NOMO-1 treated with dmso at 0.1 percent for 144 hours (cell line): ENCODE measurements at regions not wholly inside any gene's neighbourhood (a gene's known extent, or its start where the extent isn't known, plus 50 kb on each side); places are given as distances from the start of the nearest gene placed in this dataset.

Experiments
- DNase-seq: peaks from one replicate; lab custom pipeline; 2025; ENCODE audit not compliant: unreplicated experiment; lab: John Stamatoyannopoulos, UW

DNA sequence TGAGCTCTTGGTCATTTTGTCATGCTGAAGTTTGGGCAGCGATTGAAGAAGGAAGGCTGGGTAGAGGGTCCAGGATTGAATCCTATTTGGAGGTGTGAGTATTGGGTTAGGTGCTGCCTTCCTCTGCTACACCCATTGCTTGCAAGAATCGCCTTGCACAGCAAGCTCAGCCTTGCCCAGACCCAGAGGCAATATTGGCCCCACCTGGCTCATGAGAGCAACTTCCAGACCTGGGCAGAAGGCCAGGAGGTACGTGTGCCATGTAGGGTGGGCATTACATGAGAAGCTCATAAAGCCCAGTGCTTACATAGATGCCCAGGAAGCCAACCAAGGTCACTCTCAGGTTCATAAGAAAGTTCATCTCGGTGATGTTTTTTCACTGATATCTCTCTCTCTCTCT is 718.0 kb downstream of the EFNB2 start:
- no peak for DNase-seq

DNA sequence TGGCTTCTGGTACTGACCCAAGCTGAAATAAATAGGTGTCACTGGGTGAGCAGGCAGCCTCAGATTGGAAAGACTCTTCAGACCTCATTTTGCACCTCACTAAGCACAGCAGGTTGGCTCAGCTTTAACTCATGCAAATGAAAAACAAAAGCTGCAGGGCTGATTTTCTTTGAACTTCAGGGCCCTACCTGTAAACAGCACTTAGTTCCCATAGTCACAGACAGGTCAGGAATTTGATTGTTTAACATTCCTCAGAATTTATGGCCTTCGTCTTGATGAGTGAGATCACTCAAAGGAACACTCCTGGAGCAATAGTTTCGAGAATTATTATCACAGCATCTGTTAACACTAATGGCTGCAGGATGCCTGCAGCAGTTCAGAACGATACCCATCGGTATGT is 718.5 kb downstream of the EFNB2 start:
- no peak for DNase-seq

DNA sequence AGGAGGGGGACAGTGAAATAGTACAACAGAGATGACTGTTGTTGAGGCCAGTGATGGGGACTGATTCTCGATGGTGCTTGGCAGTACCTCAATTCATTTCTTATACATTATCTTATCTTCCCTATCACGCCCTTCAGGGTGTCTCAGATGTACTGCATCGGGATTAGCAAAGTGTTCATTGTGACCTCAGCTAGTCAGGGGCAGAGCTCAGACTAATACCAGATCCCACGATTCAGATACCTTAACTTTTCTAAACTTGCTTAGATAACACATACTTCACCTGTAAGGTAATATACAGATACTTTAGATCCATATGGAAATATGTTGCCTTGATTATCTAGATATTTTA is 720.6 kb downstream of the EFNB2 start:
- DNase-seq = no peak

DNA sequence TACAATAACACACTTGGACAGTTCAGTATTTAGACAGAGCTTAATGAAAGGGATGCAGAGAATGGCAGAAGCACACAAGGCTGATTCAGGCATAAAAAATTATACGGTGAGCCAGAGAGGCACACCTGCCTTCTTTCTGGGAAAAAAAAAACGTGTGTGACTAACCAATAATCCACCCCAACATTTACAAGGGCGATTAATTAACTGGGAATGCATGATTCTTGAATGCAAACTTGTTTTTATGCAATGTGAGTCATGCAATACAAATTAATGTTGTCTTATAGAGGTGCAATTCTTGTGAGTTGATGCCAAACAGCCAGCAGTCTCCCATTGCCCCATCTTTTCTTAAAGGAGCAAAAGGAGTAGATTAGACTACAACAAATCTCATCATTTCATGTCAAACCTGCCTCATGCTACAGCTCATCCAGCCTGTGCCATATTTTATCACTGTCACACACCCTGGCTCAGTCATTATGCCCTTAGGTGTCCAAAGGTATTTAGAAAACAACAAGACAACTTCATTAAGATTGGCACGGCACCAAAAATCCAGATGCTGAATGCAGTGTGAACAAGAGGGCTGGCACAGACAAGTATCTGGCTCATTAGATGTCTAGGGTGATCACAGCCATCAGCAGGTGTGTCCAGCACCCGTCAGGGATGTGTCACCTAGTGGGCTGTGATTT is 721.1 kb downstream of the EFNB2 start:
- DNase-seq = no peak

DNA sequence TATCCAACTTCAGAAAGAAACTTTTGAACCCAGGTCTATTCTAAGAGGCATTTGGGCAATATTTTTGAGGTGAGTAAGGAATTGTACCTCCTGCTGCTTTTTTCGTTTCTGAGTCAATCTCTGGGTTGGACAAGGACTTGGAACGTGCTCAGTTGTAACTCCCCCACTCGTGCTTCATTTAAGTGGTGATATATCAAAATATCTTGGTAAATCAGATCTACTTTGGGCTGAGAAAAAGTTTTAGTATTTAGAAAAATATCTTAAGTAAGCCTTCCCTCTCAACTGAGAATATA is 728.9 kb downstream of the EFNB2 start:
- DNase-seq = no peak

DNA sequence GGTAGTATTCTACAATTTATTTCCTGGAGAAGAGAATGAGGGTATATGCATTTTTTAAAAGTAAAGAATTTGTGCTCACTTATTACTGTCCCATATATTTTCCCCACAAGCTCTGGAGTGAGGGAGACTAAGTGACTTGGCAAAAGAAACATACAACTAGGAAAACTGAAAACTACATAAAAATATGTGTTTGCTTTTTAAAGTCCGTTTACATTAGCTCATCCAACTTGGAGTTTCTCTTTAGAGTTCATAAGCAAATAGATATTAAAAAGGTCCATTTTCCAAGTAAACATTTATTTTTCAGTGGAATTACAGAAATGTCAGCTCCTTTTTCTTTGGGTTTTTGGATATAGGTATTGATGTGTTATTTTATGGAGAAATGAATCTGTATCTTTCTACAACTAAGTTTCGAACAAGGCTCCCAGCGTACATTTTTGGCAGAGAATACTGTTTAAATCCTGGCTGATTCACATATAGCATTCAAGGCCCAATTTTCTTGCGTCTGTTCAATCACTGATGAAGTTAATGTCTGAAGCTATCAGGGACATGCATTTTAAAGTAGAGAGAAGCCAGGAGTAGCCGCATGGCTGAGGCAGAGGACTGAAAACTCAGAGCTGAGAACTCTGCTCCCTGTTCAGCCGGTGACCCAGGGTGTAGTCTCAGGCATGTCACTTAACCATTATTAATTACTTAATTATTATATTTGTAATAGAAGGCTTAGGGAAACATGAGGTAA is 729.4 kb downstream of the EFNB2 start:
- DNase-seq = no peak

DNA sequence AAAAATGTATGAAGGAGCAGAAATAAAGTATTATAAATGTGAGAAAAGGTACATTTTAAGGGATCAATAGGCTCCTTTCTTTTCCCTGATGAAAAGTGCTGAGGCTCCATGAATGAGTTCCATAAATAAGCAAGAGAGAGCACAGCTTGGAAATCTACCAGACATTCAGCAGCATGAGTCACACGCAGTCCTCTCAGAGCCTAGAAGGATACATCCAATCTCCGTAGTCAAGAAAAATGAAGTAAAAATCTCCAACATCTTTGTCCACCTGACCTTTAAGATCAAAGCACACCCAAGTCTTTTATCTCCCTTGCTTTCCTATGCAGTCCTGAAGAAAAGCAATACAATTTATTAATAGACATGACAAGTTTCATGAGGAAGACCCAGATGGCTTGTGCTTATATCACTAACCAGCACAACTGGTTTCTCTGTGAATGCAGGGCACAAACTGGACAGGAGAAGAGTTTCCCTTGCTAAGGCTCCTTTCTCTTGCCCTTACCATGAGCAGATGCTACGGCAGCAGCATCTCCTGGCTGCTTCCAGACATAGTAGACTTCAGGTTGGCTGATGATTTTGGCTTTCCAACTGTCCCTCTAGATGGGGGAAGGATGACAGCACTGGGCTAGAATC is 730.8 kb downstream of the EFNB2 start:
- no peak for DNase-seq

DNA sequence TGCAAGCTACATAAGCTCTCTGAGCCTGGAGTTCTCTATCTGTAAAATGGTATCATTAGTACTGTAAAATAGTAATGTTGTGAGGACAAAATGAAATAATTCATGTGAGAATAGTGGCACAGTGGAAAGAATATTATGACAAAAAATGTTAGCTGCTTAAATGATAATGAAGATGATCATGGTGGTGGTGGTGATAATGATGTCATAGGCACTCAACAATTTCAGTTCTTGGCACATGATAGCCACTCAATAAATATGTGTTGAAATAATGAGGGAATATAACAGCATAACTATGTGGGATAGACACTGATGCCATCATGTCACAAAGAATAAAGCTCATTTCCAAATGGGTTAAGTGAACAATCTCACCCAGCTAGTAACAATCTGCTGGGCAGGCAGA is 736.3 kb downstream of the EFNB2 start:
- no peak for DNase-seq

DNA sequence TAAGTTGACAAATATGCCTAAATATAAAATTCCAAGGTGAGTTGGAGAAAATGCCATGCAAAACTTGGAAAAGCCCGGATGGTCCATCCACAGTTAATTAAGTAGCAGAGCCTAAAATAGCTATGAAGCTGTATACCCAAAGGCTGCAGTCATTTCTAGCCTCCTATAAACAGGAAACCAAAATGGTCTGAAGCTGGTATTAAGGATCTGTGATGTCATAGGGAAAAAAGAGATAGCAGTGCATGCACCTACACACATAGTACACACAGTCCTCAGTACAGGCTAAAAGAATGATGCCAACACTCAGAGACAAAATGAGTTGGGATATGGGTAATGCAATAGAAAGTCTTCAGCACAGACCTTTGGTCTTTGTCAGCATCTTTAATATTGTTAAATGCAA is 736.9 kb downstream of the EFNB2 start:
- DNase-seq = no peak

DNA sequence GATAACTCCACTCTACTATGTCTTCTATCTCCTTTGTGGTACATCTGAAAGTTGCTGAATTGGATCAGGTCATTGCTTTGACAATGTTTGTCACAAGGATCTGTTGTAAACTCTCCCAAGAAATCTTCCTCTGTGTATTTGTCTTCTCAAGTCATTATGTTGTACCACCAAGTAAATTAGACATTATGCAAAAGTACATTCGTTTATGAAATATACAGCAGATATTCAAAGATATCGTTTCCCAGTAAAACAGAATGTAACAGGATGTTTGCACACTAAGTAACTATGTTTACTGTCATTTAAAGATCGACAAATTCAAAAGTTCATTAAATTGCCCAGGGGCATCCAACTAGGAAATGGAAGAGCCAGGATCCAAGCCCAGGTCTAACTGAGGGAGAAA is 739.4 kb downstream of the EFNB2 start:
- DNase-seq = no peak

DNA sequence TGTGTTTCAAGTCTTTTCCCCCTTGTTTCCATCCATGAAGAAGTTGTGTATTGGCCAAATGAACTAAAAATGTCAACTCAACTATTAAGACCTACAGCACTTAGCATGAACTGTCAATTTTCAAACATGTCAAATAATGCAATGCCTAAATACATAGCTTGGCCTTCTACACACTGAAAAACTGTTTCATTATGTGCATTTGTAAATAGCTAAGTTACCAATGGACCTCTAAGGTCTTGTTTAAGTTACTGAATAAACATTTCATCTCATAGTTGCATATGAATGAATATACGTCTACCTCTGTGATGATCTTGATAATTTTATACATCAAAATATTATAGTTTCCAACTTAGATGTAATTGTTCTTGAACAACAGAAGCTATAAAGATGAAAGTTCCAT is 744.5 kb downstream of the EFNB2 start:
- no peak for DNase-seq

DNA sequence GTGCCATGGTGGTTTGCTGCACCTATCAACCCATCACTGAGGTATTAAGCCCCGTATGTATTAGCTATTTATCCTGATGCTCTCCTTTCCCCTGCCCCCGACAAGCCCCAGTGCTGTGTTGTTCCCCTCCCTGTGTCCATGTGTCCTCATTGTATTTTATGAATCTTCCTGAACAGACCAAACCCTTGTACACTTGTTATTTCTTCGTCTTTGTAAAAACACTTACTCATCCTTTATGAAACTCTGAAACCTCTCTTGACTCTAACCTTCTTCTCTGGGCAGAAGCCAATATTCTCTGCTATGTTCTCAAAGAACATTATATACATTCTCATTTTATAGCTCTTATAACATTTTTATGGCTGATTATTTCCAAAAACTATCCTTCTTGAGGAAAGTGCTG is 746.9 kb downstream of the EFNB2 start:
- no peak for DNase-seq

DNA sequence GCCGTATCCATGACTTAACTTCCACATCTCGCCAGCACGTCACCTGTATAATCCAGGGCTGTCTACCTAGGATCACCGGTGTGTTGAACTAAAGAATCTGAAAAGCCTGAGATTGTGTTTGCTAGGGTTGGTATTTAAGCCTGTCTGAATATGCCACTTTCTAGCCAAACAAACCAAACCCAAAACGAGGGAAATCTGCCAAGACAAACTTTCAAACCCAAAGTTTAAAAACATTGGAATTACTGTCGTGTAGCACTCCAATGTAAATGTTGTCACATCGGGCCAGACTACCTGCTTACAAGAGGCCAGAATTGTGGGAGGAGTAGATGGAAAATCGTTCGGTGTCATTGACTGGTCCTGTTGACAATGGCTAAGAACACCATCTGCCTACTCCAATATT is 747.8 kb downstream of the EFNB2 start:
- DNase-seq = no peak

DNA sequence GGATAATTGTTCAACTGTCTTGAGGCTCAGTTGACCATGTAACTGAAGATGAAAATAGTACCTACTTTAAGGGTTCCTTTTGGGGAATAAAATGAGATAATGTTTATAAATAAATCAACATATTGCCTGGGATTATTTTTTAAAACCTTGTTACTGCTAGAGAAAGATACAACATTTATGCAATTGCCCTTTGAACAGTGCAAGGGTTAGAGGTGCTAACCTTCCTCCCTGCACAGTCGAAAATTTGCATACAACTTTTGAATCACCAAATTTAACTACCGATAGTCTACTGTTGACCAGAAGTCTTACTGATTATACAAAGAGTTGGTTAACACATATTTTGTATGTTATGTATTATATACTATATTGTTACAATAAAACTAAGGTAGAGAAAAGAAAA is 750.0 kb downstream of the EFNB2 start:
- DNase-seq = no peak

DNA sequence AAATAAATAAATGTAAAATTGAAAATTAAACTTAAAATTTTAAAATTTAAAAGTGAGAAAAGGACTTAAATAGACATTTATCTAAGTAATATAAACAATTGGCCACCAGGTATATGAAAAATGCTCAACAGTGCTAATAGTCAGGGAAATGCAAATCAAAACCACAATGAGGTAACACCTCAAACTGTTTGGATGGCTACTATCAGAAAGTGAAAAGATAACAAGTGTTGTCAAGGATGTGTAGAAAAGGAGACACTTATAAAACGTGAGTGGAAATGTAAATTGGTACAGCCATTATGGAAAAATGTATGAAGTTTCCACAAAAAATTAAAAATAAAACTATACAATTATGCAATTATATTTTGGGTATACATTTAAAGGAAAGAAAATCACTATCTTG is 752.2 kb downstream of the EFNB2 start:
- DNase-seq = no peak

DNA sequence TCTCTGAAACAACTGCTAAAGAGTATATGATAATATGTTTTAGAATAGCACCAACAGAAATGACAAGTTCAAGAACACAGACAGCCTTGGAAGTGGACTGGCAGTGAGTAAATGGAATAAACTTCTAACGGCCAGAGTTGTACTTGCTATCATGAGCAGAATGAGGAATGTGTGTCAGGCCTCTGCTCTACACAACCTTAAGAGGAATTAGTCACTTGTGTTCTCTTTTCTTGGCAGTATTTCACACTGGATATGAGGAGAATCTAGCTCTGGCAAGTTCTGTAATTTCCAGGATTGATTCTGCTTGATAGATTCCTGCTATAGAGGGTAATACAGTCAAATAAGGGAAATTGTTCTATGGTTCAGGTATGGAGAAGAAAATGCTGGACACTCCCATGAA is 757.3 kb downstream of the EFNB2 start:
- no peak for DNase-seq

DNA sequence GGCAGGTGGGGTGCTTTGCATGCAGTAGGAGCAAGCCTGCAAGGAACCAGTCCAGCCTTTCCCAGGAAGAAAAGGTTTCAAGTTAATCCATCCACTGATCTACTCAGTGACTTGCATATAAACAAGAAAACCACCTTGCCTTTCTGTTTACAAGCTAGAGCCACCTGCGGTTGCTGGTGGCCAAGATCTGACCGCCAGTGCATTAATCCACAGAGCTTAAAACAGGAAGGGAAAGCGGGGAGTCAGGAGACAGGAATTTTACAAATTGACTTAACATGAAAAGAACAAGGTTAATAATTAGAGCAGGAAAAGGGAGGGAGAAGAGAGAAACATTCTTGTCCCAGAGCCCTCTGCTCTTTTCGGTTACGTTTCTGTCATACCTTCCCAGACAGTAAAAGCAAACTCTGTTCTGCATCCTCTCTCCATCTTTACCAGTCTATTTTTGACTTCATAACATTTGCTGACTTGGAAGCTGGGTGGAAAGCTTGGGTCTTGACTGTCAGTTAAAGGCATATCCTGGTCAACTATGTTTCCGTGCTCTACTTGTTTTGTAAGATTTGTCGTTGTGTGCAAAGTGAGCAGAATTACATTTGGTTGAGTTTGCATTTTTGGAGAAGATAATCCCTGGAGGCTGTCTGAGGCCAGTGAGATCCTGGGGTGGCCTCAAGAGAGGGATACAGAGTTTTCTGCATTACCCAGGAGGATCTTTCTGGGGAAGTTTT is 760.6 kb downstream of the EFNB2 start:
- DNase-seq = no peak

DNA sequence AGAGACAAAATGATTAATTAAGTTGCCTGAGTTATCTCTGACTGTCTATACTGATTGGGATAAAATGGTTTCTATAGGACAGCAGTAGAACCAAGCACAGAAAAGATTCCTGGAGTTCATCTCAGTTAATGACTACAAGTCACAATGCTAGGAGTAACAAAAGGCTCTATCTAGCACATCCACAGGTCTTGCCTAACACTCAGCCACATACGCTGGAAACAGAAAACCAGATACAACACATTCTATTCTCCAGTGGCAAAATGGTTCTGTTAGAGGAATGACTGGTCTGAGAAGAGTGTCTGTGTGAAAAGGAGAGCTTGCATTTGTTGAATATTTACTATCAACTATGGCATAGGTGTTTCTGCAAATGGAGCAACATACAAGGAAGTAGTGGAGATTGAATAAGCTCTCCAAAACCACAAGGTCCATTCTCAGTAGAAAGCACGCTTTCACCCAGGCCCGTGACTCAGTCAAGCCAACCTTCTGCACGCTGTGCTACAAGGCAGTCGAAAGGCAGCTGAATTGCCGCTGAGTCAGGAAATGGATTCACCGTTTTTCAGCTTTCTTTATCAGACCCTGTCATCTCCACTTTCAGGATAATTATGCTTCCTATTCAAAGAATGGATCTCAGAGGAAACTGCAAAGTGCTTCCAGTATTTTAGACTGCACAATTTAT is 761.5 kb downstream of the EFNB2 start:
- peak; percentile 48 for DNase-seq

DNA sequence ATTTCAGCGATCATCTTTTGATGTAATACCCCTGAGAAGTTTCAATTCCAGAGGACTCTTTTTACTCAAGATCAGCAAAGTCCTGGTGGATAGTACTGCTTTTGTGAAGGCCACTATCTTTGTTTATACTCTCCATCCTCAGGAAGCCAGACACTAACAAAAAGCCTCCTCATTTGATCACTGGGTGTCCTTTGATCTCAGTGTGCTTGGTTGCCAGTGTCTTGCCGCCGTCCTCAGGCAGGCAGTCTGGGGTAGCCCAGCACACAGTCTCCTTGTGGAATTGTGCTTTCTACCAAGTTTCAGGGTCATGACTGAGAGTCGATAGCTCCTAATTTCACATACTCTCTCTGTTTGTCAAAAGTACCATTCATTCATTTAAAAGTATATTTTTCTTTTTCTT is 762.2 kb downstream of the EFNB2 start:
- DNase-seq = no peak

DNA sequence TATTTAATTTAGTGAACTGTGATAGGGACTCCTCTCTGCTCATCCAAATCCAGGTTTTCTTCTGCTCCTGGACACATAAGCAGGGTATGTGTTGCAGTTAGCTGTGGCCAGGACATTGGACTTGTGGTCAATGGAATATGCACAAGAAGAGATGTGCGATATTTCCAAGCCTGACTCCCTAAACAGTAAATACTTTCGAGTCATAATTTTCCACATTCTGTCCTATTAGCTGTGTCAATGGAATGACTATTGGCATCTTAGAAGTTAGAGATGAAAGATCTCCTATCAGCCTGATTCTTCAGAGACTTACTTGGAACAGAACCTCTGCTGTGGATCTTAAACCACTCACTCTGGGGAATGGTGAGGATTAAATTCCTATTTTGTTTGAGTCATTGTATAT is 771.0 kb downstream of the EFNB2 start:
- DNase-seq = no peak

DNA sequence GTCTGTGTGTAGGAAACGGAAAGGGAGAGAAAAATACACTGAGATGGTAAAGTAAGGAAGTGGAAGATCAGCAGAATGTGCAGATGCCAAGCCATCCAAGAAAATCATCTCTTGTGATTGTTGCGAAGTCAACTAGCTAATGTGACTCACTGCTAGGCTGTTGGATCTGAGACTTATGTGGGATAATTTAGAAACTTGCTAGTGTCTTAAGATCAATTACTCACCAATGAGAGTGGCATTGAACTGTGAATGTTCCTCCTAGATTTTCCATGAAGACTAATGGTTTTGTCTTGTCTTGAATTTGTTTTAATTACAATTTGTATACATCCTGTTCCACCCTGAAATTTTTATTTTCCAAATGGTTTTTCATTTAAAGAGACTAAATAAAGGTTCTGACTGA is 771.6 kb downstream of the EFNB2 start:
- no peak for DNase-seq

DNA sequence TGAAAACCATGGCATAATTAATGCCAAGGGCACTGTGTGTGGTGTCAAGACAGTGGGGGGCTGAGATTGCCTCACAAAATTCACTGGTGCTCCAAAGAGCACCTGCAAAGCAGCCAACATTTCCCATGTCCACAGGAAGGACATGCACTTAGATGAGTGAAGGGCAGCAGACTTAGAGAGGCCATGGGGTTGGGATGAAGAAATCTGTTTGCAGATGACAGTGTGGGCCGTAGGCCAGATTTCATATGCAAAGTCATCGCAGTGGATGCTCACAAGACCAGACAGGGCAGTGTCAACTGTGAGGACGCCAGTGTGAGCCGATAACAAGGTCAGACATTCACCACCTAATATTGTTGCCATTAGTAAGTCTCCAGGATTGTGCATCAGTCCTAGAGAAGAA is 773.4 kb downstream of the EFNB2 start:
- DNase-seq = no peak
